ENCODE measurements at regions not wholly inside any gene's neighbourhood (a gene's known extent, or its start where the extent isn't known, plus 50 kb on each side); places are given as distances from the start of the nearest gene placed in this dataset.

GRCh38 chr1:115577513-115577912 is 64.3 kb upstream of the VANGL1 start:
- no peak for DNase-seq (ENCODE audit: low read depth in 2 of 2)

- DNase-seq (ENCODE audit: low read depth in 2 of 2) = no peak
Observed at GRCh38 chr1:115575661-115576060, 66.1 kb upstream of the VANGL1 start.

GRCh38 chr1:115572710-115573109 is 69.1 kb upstream of the VANGL1 start:
- no peak for DNase-seq (ENCODE audit: low read depth in 2 of 2)

- no peak for DNase-seq (ENCODE audit: low read depth in 2 of 2)
Observed at GRCh38 chr1:115567431-115567830, 74.3 kb upstream of the VANGL1 start.

- no peak for DNase-seq (ENCODE audit: low read depth in 2 of 2)
Observed at GRCh38 chr1:115565791-115566190, 76.0 kb upstream of the VANGL1 start.

- DNase-seq (ENCODE audit: low read depth in 2 of 2) = no peak
Observed at GRCh38 chr1:115565353-115565752, 76.4 kb upstream of the VANGL1 start.

- DNase-seq (ENCODE audit: low read depth in 2 of 2) = no peak
Observed at GRCh38 chr1:115564201-115564600, 77.6 kb upstream of the VANGL1 start.

- DNase-seq (ENCODE audit: low read depth in 2 of 2) = no peak
Observed at GRCh38 chr1:115560027-115560426, 81.7 kb upstream of the VANGL1 start.

- no peak for DNase-seq (ENCODE audit: low read depth in 2 of 2)
Observed at GRCh38 chr1:115558275-115558674, 83.5 kb upstream of the VANGL1 start.

- no peak for DNase-seq (ENCODE audit: low read depth in 2 of 2)
Observed at GRCh38 chr1:115557715-115558114, 84.1 kb upstream of the VANGL1 start.

GRCh38 chr1:115556236-115556635 is 85.5 kb upstream of the VANGL1 start:
- DNase-seq (ENCODE audit: low read depth in 2 of 2) = no peak

- no peak for DNase-seq (ENCODE audit: low read depth in 2 of 2)
Observed at GRCh38 chr1:115555446-115555845, 86.3 kb upstream of the VANGL1 start.

GRCh38 chr1:115547696-115548095 is 94.1 kb upstream of the VANGL1 start:
- no peak for DNase-seq (ENCODE audit: low read depth in 2 of 2)

GRCh38 chr1:115546846-115547245 is 94.9 kb upstream of the VANGL1 start:
- no peak for DNase-seq (ENCODE audit: low read depth in 2 of 2)

GRCh38 chr1:115545791-115546733 is 95.7 kb upstream of the VANGL1 start:
- no peak for DNase-seq (ENCODE audit: low read depth in 2 of 2)

- no peak for DNase-seq (ENCODE audit: low read depth in 2 of 2)
Observed at GRCh38 chr1:115545096-115545720, 96.6 kb upstream of the VANGL1 start.

- no peak for DNase-seq (ENCODE audit: low read depth in 2 of 2)
Observed at GRCh38 chr1:115544131-115544530, 97.6 kb upstream of the VANGL1 start.

- no peak for DNase-seq (ENCODE audit: low read depth in 2 of 2)
Observed at GRCh38 chr1:115543247-115543646, 98.5 kb upstream of the VANGL1 start.

- no peak for DNase-seq (ENCODE audit: low read depth in 2 of 2)
Observed at GRCh38 chr1:115539736-115540135, 102.0 kb upstream of the VANGL1 start.

GRCh38 chr1:115539061-115539460 is 102.7 kb upstream of the VANGL1 start:
- DNase-seq (ENCODE audit: low read depth in 2 of 2) = no peak

- DNase-seq (ENCODE audit: low read depth in 2 of 2) = no peak
Observed at GRCh38 chr1:115538579-115538978, 103.2 kb upstream of the VANGL1 start.

GRCh38 chr1:115537415-115537814 is 104.4 kb upstream of the VANGL1 start:
- no peak for DNase-seq (ENCODE audit: low read depth in 2 of 2)

- DNase-seq (ENCODE audit: low read depth in 2 of 2) = no peak
Observed at GRCh38 chr1:115536279-115536816, 105.4 kb upstream of the VANGL1 start.
